ENCODE measurements at regions not wholly inside any gene's neighbourhood (a gene's known extent, or its start where the extent isn't known, plus 50 kb on each side); places are given as distances from the start of the nearest gene placed in this dataset.

DNA sequence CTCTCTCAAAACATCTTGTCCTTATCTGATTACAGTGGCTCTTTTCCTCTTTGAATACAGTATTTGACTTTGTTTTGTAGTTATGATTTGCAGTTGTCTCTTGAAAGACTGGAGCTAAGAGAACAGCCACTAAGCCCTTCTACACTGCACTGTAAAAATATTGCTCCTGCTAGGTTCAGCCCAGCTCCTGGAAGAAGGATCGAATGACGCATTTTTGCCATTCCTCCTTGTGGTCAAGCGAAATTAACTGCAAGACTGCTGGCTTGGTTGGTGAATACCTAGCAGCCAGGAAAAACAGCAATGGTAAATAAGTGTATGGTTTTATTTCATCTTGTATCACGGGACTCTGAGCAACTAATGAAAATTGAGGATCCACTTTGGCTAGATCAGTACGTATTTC, 407.8 kb upstream of the CDH2 start:
- TF ChIP-seq SMC3 (IDR thresholded peaks at IDR 0.05) (no peak), RNF2 (IDR thresholded peaks at IDR 0.05; ENCODE audit: borderline replicate concordance, low read depth) (no peak)
- TF ChIP-seq, protein P1, sequence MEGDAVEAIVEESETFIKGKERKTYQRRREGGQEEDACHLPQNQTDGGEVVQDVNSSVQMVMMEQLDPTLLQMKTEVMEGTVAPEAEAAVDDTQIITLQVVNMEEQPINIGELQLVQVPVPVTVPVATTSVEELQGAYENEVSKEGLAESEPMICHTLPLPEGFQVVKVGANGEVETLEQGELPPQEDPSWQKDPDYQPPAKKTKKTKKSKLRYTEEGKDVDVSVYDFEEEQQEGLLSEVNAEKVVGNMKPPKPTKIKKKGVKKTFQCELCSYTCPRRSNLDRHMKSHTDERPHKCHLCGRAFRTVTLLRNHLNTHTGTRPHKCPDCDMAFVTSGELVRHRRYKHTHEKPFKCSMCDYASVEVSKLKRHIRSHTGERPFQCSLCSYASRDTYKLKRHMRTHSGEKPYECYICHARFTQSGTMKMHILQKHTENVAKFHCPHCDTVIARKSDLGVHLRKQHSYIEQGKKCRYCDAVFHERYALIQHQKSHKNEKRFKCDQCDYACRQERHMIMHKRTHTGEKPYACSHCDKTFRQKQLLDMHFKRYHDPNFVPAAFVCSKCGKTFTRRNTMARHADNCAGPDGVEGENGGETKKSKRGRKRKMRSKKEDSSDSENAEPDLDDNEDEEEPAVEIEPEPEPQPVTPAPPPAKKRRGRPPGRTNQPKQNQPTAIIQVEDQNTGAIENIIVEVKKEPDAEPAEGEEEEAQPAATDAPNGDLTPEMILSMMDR (IDR thresholded peaks at IDR 0.05): no peak
